ENCODE measurements at regions not wholly inside any gene's neighbourhood (a gene's known extent, or its start where the extent isn't known, plus 50 kb on each side); places are given as distances from the start of the nearest gene placed in this dataset.

GRCh38 chr6:119979862-119980261 lies 630.3 kb upstream of the MAN1A1 start:
- no peaks in the 10 kb centered on the region for H3K9me3 ChIP-seq (ENCODE audit: control insufficient read depth, insufficient read depth, low read depth, low read length)
- peak in 1 of 2 donors; percentile 33 for DNase-seq (ENCODE audit: low read depth in 2 of 2)
- no peak overlapping the region for H3K4me2 ChIP-seq (ENCODE audit: extremely low read depth, insufficient read depth, low read length)
- H3K36me3 ChIP-seq (ENCODE audit: control insufficient read depth, insufficient read depth, low read length) = no peaks in the 10 kb centered on the region
- no peaks in the 10 kb centered on the region for H3K4me1 ChIP-seq (ENCODE audit: control insufficient read depth, extremely low read depth, insufficient read depth, low read length)
- no peak overlapping the region for H3K9ac ChIP-seq (ENCODE audit: insufficient read depth, low read length)
- H3K27me3 ChIP-seq (ENCODE audit: control insufficient read depth, insufficient read depth, low read length) = no peaks in the 10 kb centered on the region
- no peaks in the 10 kb centered on the region for H3K79me2 ChIP-seq (ENCODE audit: control insufficient read depth, insufficient read depth, low read length)
- no peak overlapping the region for H3K27ac ChIP-seq (ENCODE audit: insufficient read depth, low read length)
- no peak overlapping the region for H2AFZ ChIP-seq (ENCODE audit: low read length)
- no peaks in the 10 kb centered on the region for H4K20me1 ChIP-seq (ENCODE audit: control insufficient read depth, extremely low read depth, insufficient read depth, low read length)
- TF ChIP-seq, protein P1, sequence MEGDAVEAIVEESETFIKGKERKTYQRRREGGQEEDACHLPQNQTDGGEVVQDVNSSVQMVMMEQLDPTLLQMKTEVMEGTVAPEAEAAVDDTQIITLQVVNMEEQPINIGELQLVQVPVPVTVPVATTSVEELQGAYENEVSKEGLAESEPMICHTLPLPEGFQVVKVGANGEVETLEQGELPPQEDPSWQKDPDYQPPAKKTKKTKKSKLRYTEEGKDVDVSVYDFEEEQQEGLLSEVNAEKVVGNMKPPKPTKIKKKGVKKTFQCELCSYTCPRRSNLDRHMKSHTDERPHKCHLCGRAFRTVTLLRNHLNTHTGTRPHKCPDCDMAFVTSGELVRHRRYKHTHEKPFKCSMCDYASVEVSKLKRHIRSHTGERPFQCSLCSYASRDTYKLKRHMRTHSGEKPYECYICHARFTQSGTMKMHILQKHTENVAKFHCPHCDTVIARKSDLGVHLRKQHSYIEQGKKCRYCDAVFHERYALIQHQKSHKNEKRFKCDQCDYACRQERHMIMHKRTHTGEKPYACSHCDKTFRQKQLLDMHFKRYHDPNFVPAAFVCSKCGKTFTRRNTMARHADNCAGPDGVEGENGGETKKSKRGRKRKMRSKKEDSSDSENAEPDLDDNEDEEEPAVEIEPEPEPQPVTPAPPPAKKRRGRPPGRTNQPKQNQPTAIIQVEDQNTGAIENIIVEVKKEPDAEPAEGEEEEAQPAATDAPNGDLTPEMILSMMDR (conservative IDR thresholded peaks at IDR 0.05 in 1 of 2, IDR thresholded peaks at IDR 0.05 in 1 of 2; ENCODE audit: low read depth in 1 of 2, low read length in 2 of 2) = peak; percentile 8 to 50
- no peak for TF ChIP-seq EZH2 (IDR thresholded peaks at IDR 0.05; ENCODE audit: low read length, missing control alignments)
- H3K4me3 ChIP-seq (replicated peaks in 1 of 4; ENCODE audit: control extremely low read depth in 1 of 4, insufficient read depth in 1 of 4, low read depth in 3 of 4, low read length in 4 of 4) = no peak overlapping the region

DNA sequence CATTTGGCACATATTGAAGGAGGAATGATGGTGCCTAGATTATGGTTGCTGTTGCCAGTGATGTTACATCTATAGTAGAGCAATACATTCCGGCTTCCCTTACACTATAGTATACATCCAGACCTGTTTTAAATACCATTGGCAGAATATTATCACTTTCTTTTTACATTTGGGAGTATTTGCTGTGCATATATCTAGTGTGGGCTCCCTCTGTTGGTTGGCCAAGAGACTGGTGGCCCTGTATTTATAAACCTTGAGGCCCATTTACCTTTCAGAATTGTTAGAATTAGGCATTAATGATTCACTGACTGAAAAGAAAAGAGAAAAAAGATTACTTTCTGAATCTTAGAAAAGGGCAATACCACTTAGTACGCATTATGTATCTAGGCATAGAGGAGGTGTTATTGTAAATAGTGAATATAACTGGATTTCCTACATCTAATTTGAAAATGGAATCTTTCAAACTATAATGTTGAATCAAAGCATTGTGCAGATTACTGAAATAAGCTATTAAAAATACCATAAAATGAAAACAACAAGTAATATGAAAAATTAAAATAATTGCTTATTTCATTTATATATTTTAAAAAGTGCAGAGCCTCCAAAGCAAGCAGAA lies 628.8 kb upstream of the MAN1A1 start:
- Histone ChIP-seq H3K4me1 (ENCODE audit: control insufficient read depth, extremely low read depth, insufficient read depth, low read length) (no peaks in the 10 kb centered on the region), H3K79me2 (ENCODE audit: control insufficient read depth, insufficient read depth, low read length) (no peaks in the 10 kb centered on the region), H3K9ac (ENCODE audit: insufficient read depth, low read length) (no peak overlapping the region), H3K4me3 (replicated peaks in 1 of 4; ENCODE audit: control extremely low read depth in 1 of 4, insufficient read depth in 1 of 4, low read depth in 3 of 4, low read length in 4 of 4) (no peak overlapping the region), H3K27ac (ENCODE audit: insufficient read depth, low read length) (no peak overlapping the region), H2AFZ (ENCODE audit: low read length) (no peak overlapping the region), H4K20me1 (ENCODE audit: control insufficient read depth, extremely low read depth, insufficient read depth, low read length) (no peaks in the 10 kb centered on the region), H3K9me3 (ENCODE audit: control insufficient read depth, insufficient read depth, low read depth, low read length) (no peaks in the 10 kb centered on the region), H3K36me3 (ENCODE audit: control insufficient read depth, insufficient read depth, low read length) (no peaks in the 10 kb centered on the region), H3K4me2 (ENCODE audit: extremely low read depth, insufficient read depth, low read length) (no peak overlapping the region), H3K27me3 (ENCODE audit: control insufficient read depth, insufficient read depth, low read length) (no peaks in the 10 kb centered on the region)
- TF ChIP-seq, protein P1 (conservative IDR thresholded peaks at IDR 0.05 in 1 of 2, IDR thresholded peaks at IDR 0.05 in 1 of 2; ENCODE audit: low read depth in 1 of 2, low read length in 2 of 2) = peak; percentile 67 to 84
- TF ChIP-seq EZH2 (IDR thresholded peaks at IDR 0.05; ENCODE audit: low read length, missing control alignments) = no peak
- DNase-seq (ENCODE audit: low read depth in 2 of 2) = peak; percentile 22 to 60

DNA sequence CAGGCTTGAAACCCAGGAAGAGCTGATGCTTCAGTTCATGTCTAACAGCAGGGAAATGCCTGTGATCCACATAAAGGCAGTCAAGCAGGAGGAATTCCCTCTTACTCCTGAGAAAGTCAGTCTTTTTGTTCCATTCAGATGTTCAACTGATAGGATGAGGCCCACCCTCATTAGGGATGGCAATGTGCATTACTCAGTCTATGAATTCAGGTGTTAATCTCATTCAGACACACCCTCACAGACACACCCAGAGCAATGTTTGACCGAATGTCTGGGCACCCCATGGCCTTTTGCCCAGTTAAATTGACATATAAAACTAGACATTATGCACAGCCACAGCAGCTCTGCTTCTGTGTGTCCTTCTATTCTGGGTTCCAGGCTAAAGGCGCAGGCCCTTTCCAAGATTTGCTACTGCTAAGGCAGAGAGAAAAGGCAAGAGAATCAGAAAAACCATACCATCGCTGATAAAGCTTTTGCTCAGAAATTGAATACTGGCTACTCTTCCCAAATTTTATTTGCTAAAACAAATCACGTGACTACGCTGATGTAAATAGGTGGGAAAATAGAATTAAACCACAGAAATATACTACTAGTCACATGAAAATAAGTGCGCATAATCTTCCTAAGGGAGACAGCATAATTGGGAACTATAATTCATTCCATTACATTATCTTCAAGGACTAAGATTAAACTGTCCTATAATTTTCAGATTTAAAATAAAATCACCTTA lies 625.0 kb upstream of the MAN1A1 start:
- no peaks in the 10 kb centered on the region for H3K4me1 ChIP-seq (ENCODE audit: control insufficient read depth, extremely low read depth, insufficient read depth, low read length)
- H3K27ac ChIP-seq (ENCODE audit: insufficient read depth, low read length) = no peak overlapping the region
- H3K9ac ChIP-seq (ENCODE audit: insufficient read depth, low read length) = no peak overlapping the region
- H3K4me2 ChIP-seq (ENCODE audit: extremely low read depth, insufficient read depth, low read length) = no peak overlapping the region
- no peaks in the 10 kb centered on the region for H3K27me3 ChIP-seq (ENCODE audit: control insufficient read depth, insufficient read depth, low read length)
- H3K9me3 ChIP-seq (ENCODE audit: control insufficient read depth, insufficient read depth, low read depth, low read length) = no peaks in the 10 kb centered on the region
- no peaks in the 10 kb centered on the region for H3K79me2 ChIP-seq (ENCODE audit: control insufficient read depth, insufficient read depth, low read length)
- no peak overlapping the region for H3K4me3 ChIP-seq (replicated peaks in 1 of 4; ENCODE audit: control extremely low read depth in 1 of 4, insufficient read depth in 1 of 4, low read depth in 3 of 4, low read length in 4 of 4)
- H2AFZ ChIP-seq (ENCODE audit: low read length) = no peak overlapping the region
- no peaks in the 10 kb centered on the region for H4K20me1 ChIP-seq (ENCODE audit: control insufficient read depth, extremely low read depth, insufficient read depth, low read length)
- no peak for DNase-seq (ENCODE audit: low read depth in 2 of 2)
- no peaks in the 10 kb centered on the region for H3K36me3 ChIP-seq (ENCODE audit: control insufficient read depth, insufficient read depth, low read length)
- no peak for TF ChIP-seq EZH2 (IDR thresholded peaks at IDR 0.05; ENCODE audit: low read length, missing control alignments)
- TF ChIP-seq, protein P1 (conservative IDR thresholded peaks at IDR 0.05 in 1 of 2, IDR thresholded peaks at IDR 0.05 in 1 of 2; ENCODE audit: low read depth in 1 of 2, low read length in 2 of 2) = no peak
